HepG2 (cell line): ENCODE measurements at regions not wholly inside any gene's neighbourhood (a gene's known extent, or its start where the extent isn't known, plus 50 kb on each side); places are given as distances from the start of the nearest gene placed in this dataset.

ENCODE experiments used
- ATF7-NPFF ChIP-seq: sonication (generic); formaldehyde crosslinking; IDR thresholded peaks from 2 replicates; pipeline ENCODE4 v1.8.1; 2023; ENCODE audit warnings: mild to moderate bottlenecking, low read depth, missing genetic modification reagents, moderate library complexity
- CBFB ChIP-seq: sonication (generic); formaldehyde crosslinking; IDR thresholded peaks from 2 replicates; pipeline ENCODE4 v1.4.0; 2020; ENCODE audit warnings: missing genetic modification reagents
- CEBPG ChIP-seq: IDR thresholded peaks from 2 replicates; pipeline ENCODE4 v1.6.1; 2016
- CREB1 ChIP-seq, 2 experiments: fragments of 450-650 bp in 1 of 2; IDR thresholded peaks; 2 replicates each; pipeline ENCODE4 v1.6.1; 2016 to 2017; ENCODE audit warnings: control low read depth in 1 of 2, mild to moderate bottlenecking in 1 of 2, missing compliant biosample characterization in 1 of 2, missing genetic modification characterization in 1 of 2
- ELF3 ChIP-seq: IDR thresholded peaks from 2 replicates; pipeline ENCODE4 v1.6.1; 2016; ENCODE audit warnings: missing genetic modification reagents, missing compliant biosample characterization
- EP300 ChIP-seq, 3 experiments: sonication (generic) in 1 of 3; formaldehyde crosslinking in 1 of 3; IDR thresholded peaks; 2 replicates each; pipeline versions ENCODE4 v1.5.1 to v1.6.1; 2011 to 2020; ENCODE audit warnings: low read depth in 2 of 3, low read length in 2 of 3, borderline replicate concordance in 1 of 3, improper control_type of control experiment in 1 of 3, mild to moderate bottlenecking in 1 of 3, missing genetic modification reagents in 1 of 3, moderate library complexity in 1 of 3
- FOSL2 ChIP-seq: sonication (generic); formaldehyde crosslinking; IDR thresholded peaks from 2 replicates; pipeline ENCODE4 v1.4.0; 2020; ENCODE audit warnings: missing genetic modification reagents
- FOXA1 ChIP-seq, 2 experiments: fragments of 450-650 bp in 1 of 2; sonication (generic) in 1 of 2; formaldehyde crosslinking in 1 of 2; IDR thresholded peaks; 2 replicates each; pipeline versions ENCODE4 v1.4.0 to v1.6.1; 2016 to 2020; ENCODE audit warnings: missing genetic modification reagents in 1 of 2
- GATAD2A ChIP-seq: IDR thresholded peaks from 2 replicates; pipeline ENCODE4 v1.6.1; 2016
- HDAC2 ChIP-seq: sonication (generic); formaldehyde crosslinking; IDR thresholded peaks from 2 replicates; pipeline ENCODE4 v1.4.0; 2020; ENCODE audit warnings: missing genetic modification reagents
- KAT8 ChIP-seq: IDR thresholded peaks from 2 replicates; pipeline ENCODE4 v1.6.1; 2016; ENCODE audit warnings: missing genetic modification reagents, missing compliant biosample characterization
- MIXL1 ChIP-seq: IDR thresholded peaks from 2 replicates; pipeline ENCODE4 v1.6.1; 2016
- NFIC ChIP-seq: IDR thresholded peaks from 2 replicates; pipeline ENCODE4 v1.6.1; 2012; ENCODE audit warnings: mild to moderate bottlenecking, low read length, inconsistent platforms
- RXRB ChIP-seq: IDR thresholded peaks from 2 replicates; pipeline ENCODE4 v1.6.1; 2016; ENCODE audit warnings: borderline replicate concordance, missing genetic modification reagents, missing compliant biosample characterization
- SIX1 ChIP-seq: sonication (generic); formaldehyde crosslinking; IDR thresholded peaks from 2 replicates; pipeline ENCODE4 v1.4.0; 2020; ENCODE audit warnings: missing genetic modification reagents, borderline replicate concordance
- SIX4 ChIP-seq: sonication (generic); formaldehyde crosslinking; IDR thresholded peaks from 2 replicates; pipeline ENCODE4 v1.4.0; 2020; ENCODE audit warnings: missing genetic modification reagents
- SOX6 ChIP-seq, 2 experiments: fragments of 450-650 bp in 1 of 2; sonication (generic) in 1 of 2; formaldehyde crosslinking in 1 of 2; IDR thresholded peaks; 2 replicates each; pipeline versions ENCODE4 v1.4.0 to v1.6.1; 2017 to 2020; ENCODE audit warnings: antibody characterized with exemption in 1 of 2, mild to moderate bottlenecking in 1 of 2, missing genetic modification reagents in 1 of 2
- TRIM24 ChIP-seq: sonication (generic); formaldehyde crosslinking; IDR thresholded peaks from 2 replicates; pipeline ENCODE4 v1.8.0; 2022; ENCODE audit warnings: mild to moderate bottlenecking, missing genetic modification reagents
- ZBTB14 ChIP-seq: sonication (generic); formaldehyde crosslinking; IDR thresholded peaks from 2 replicates; pipeline ENCODE4 v1.4.0; 2020; ENCODE audit warnings: missing genetic modification reagents
- ZFP36L2 ChIP-seq: sonication (generic); formaldehyde crosslinking; IDR thresholded peaks from 2 replicates; pipeline ENCODE4 v1.4.0; 2020; ENCODE audit warnings: missing genetic modification reagents
- ZNF331 ChIP-seq: sonication (generic); formaldehyde crosslinking; IDR thresholded peaks from 2 replicates; pipeline ENCODE4 v1.4.0; 2020; ENCODE audit warnings: missing genetic modification reagents
- TF ChIP-seq, protein P1 (sequence below): sonication (generic); formaldehyde crosslinking; IDR thresholded peaks from 2 replicates; pipeline ENCODE4 v1.5.0; 2020; ENCODE audit warnings: missing genetic modification reagents
- TF ChIP-seq, protein P2 (sequence below): sonication (generic); formaldehyde crosslinking; IDR thresholded peaks from 2 replicates; pipeline ENCODE4 v1.4.0; 2020; ENCODE audit warnings: missing genetic modification reagents, borderline replicate concordance
- TF ChIP-seq, protein P3 (sequence below): sonication (generic); formaldehyde crosslinking; conservative IDR thresholded peaks from 2 replicates; pipeline ENCODE4 v1.4.0; 2020; ENCODE audit warnings: missing genetic modification reagents

GRCh38 chr1:72366466-72366865, 84.1 kb upstream of the NEGR1 start (continued):
- peak in 1 of 2 experiments; percentile 49; a peak in 1 of 4 replicates for TF ChIP-seq EP300 (IDR thresholded peaks at IDR 0.05; ENCODE audit: low read depth in 2 of 2, low read length in 2 of 2)
- TF ChIP-seq EP300 (CRISPR knock-in tag; IDR thresholded peaks at IDR 0.05; ENCODE audit: borderline replicate concordance): no peak
- peak; percentile 92 for TF ChIP-seq CEBPG (CRISPR knock-in tag)
- TF ChIP-seq SIX1: peak; percentile 87; the same call in 1 of the 2 replicates
- no peak for TF ChIP-seq ZFP36L2 (CRISPR knock-in tag)
- TF ChIP-seq GATAD2A (CRISPR knock-in tag): peak; percentile 67; the same call in 1 of the 2 replicates
- TF ChIP-seq KAT8: peak; percentile 26; the same call in 1 of the 2 replicates
- 0 out of 2 replicates have a peak, but pooled peaks have one; percentile 34 for TF ChIP-seq NFIC
- no peak for TF ChIP-seq FOXA1 (IDR thresholded peaks at IDR 0.05)
- peak; percentile 37; the same call in 1 of the 2 replicates for TF ChIP-seq FOXA1 (CRISPR knock-in tag; IDR thresholded peaks at IDR 0.05)
- no peak for TF ChIP-seq ZBTB14 (CRISPR knock-in tag)
- TF ChIP-seq ZNF331: peak; percentile 68; the same call in 1 of the 2 replicates
- TF ChIP-seq MIXL1: peak; percentile 64; the same call in 1 of the 2 replicates
- peak; percentile 57 for TF ChIP-seq FOSL2 (CRISPR knock-in tag)
- TF ChIP-seq SOX6 (IDR thresholded peaks at IDR 0.05): no peak
- TF ChIP-seq SOX6 (CRISPR knock-in tag; IDR thresholded peaks at IDR 0.05): peak; percentile 29; the same call in 1 of the 2 replicates
- TF ChIP-seq, protein P1, sequence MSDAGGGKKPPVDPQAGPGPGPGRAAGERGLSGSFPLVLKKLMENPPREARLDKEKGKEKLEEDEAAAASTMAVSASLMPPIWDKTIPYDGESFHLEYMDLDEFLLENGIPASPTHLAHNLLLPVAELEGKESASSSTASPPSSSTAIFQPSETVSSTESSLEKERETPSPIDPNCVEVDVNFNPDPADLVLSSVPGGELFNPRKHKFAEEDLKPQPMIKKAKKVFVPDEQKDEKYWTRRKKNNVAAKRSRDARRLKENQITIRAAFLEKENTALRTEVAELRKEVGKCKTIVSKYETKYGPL (CRISPR knock-in tag): peak; percentile 68; the same call in 1 of the 2 replicates
- 0 out of 2 replicates have a peak, but pooled peaks have one; percentile 23 for TF ChIP-seq HDAC2
- TF ChIP-seq, protein P2, sequence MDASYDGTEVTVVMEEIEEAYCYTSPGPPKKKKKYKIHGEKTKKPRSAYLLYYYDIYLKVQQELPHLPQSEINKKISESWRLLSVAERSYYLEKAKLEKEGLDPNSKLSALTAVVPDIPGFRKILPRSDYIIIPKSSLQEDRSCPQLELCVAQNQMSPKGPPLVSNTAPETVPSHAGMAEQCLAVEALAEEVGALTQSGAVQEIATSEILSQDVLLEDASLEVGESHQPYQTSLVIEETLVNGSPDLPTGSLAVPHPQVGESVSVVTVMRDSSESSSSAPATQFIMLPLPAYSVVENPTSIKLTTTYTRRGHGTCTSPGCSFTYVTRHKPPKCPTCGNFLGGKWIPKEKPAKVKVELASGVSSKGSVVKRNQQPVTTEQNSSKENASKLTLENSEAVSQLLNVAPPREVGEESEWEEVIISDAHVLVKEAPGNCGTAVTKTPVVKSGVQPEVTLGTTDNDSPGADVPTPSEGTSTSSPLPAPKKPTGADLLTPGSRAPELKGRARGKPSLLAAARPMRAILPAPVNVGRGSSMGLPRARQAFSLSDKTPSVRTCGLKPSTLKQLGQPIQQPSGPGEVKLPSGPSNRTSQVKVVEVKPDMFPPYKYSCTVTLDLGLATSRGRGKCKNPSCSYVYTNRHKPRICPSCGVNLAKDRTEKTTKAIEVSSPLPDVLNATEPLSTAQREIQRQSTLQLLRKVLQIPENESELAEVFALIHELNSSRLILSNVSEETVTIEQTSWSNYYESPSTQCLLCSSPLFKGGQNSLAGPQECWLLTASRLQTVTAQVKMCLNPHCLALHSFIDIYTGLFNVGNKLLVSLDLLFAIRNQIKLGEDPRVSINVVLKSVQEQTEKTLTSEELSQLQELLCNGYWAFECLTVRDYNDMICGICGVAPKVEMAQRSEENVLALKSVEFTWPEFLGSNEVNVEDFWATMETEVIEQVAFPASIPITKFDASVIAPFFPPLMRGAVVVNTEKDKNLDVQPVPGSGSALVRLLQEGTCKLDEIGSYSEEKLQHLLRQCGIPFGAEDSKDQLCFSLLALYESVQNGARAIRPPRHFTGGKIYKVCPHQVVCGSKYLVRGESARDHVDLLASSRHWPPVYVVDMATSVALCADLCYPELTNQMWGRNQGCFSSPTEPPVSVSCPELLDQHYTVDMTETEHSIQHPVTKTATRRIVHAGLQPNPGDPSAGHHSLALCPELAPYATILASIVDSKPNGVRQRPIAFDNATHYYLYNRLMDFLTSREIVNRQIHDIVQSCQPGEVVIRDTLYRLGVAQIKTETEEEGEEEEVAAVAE: 0 out of 2 replicates have a peak, but pooled peaks have one; percentile 43
- TF ChIP-seq CREB1 (IDR thresholded peaks at IDR 0.05): no peak
- peak; percentile 76 for TF ChIP-seq CREB1 (CRISPR knock-in tag; IDR thresholded peaks at IDR 0.05)
- TF ChIP-seq ELF3 (CRISPR knock-in tag): 0 out of 2 replicates have a peak, but pooled peaks have one; percentile 14
- TF ChIP-seq CBFB (CRISPR knock-in tag): 0 out of 2 replicates have a peak, but pooled peaks have one; percentile 40
- TF ChIP-seq RXRB: peak; percentile 26; the same call in 1 of the 2 replicates
- TF ChIP-seq ATF7-NPFF (CRISPR knock-in tag): no peak
- TF ChIP-seq TRIM24 (CRISPR knock-in tag): peak; percentile 87
- TF ChIP-seq SIX4 (CRISPR knock-in tag): peak; percentile 73; the same call in 1 of the 2 replicates
- TF ChIP-seq, protein P3, sequence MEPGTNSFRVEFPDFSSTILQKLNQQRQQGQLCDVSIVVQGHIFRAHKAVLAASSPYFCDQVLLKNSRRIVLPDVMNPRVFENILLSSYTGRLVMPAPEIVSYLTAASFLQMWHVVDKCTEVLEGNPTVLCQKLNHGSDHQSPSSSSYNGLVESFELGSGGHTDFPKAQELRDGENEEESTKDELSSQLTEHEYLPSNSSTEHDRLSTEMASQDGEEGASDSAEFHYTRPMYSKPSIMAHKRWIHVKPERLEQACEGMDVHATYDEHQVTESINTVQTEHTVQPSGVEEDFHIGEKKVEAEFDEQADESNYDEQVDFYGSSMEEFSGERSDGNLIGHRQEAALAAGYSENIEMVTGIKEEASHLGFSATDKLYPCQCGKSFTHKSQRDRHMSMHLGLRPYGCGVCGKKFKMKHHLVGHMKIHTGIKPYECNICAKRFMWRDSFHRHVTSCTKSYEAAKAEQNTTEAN (CRISPR knock-in tag): no peak
